T-helper 2 cell treated with Interferon-gamma antibody and Interleukin-4, amounts not matched to agents 5 μg/mL and 100 μg/mL, for 36 hours (primary cell): ENCODE measurements at regions not wholly inside any gene's neighbourhood (a gene's known extent, or its start where the extent isn't known, plus 50 kb on each side); places are given as distances from the start of the nearest gene placed in this dataset.

ENCODE experiments used
- DNase-seq: peaks from one replicate; pipeline ENCODE4 v3.0.0; 2021; ENCODE audit warnings: low spot score
- H3K27ac Mint-ChIP-seq: one replicate; pipeline ENCODE4 v1.8.0; 2021; ENCODE audit warnings: mild to moderate bottlenecking, mixed read lengths
- H3K27me3 Mint-ChIP-seq: one replicate; pipeline ENCODE4 v1.8.0; 2021; ENCODE audit warnings: low read depth, mixed read lengths
- H3K36me3 Mint-ChIP-seq: one replicate; pipeline ENCODE4 v1.8.0; 2021; ENCODE audit warnings: low read depth, mixed read lengths
- H3K4me1 Mint-ChIP-seq: one replicate; pipeline ENCODE4 v1.8.0; 2021; ENCODE audit warnings: low read depth, mixed read lengths
- H3K4me3 Mint-ChIP-seq: one replicate; pipeline ENCODE4 v1.8.0; 2022; ENCODE audit warnings: mild to moderate bottlenecking, moderate library complexity, mixed read lengths
- H3K9me3 Mint-ChIP-seq: one replicate; pipeline ENCODE4 v1.8.0; 2021; ENCODE audit warnings: mixed read lengths

- no peaks in the 10 kb centered on the region for H3K4me1 Mint-ChIP-seq
- no peaks in the 10 kb centered on the region for H3K36me3 Mint-ChIP-seq
- no peak overlapping the region for H3K27ac Mint-ChIP-seq
- H3K4me3 Mint-ChIP-seq = no peak overlapping the region
- peaks cover 18% of the 10 kb centered on the region for H3K9me3 Mint-ChIP-seq
- DNase-seq = no peak
- no peaks in the 10 kb centered on the region for H3K27me3 Mint-ChIP-seq
Measured at GRCh38 chr4:133045288-133045687, 103.8 kb upstream of the PCDH10 start.

- no peak for DNase-seq
- peaks cover 18% of the 10 kb centered on the region for H3K9me3 Mint-ChIP-seq
- no peaks in the 10 kb centered on the region for H3K4me1 Mint-ChIP-seq
- no peak overlapping the region for H3K27ac Mint-ChIP-seq
- H3K27me3 Mint-ChIP-seq = no peaks in the 10 kb centered on the region
- no peak overlapping the region for H3K4me3 Mint-ChIP-seq
- H3K36me3 Mint-ChIP-seq = no peaks in the 10 kb centered on the region
Measured at GRCh38 chr4:133046156-133046555, 102.9 kb upstream of the PCDH10 start.

- DNase-seq = no peak
- H3K27ac Mint-ChIP-seq = no peak overlapping the region
- H3K36me3 Mint-ChIP-seq = no peaks in the 10 kb centered on the region
- H3K4me1 Mint-ChIP-seq = no peaks in the 10 kb centered on the region
- H3K27me3 Mint-ChIP-seq = no peaks in the 10 kb centered on the region
- no peak overlapping the region for H3K4me3 Mint-ChIP-seq
- no peaks in the 10 kb centered on the region for H3K9me3 Mint-ChIP-seq
Measured at GRCh38 chr4:133058701-133059100, 90.4 kb upstream of the PCDH10 start.

- Mint-ChIP-seq H3K9me3 (no peaks in the 10 kb centered on the region), H3K4me1 (no peaks in the 10 kb centered on the region), H3K27me3 (no peaks in the 10 kb centered on the region)
Measured at GRCh38 chr4:133059117-133059516, 90.0 kb upstream of the PCDH10 start.

GRCh38 chr4:133062851-133063250 lies 86.2 kb upstream of the PCDH10 start:
- no peaks in the 10 kb centered on the region for H3K4me1 Mint-ChIP-seq
- H3K36me3 Mint-ChIP-seq = no peaks in the 10 kb centered on the region
- DNase-seq = no peak
- peaks cover 15% of the 10 kb centered on the region for H3K9me3 Mint-ChIP-seq
- no peak overlapping the region for H3K27ac Mint-ChIP-seq
- no peaks in the 10 kb centered on the region for H3K27me3 Mint-ChIP-seq
- no peak overlapping the region for H3K4me3 Mint-ChIP-seq

More at GRCh38 chr4:133059117-133059516, 90.0 kb upstream of the PCDH10 start:
- no peak for DNase-seq
- no peak overlapping the region for H3K27ac Mint-ChIP-seq
- H3K4me3 Mint-ChIP-seq = no peak overlapping the region
- H3K36me3 Mint-ChIP-seq = no peaks in the 10 kb centered on the region

GRCh38 chr4:133068083-133068482 lies 81.0 kb upstream of the PCDH10 start:
- Mint-ChIP-seq H3K27me3 (no peaks in the 10 kb centered on the region), H3K27ac (no peak overlapping the region)

GRCh38 chr4:133081246-133081645 lies 67.8 kb upstream of the PCDH10 start:
- H3K27ac Mint-ChIP-seq = no peak overlapping the region
- H3K4me1 Mint-ChIP-seq = no peaks in the 10 kb centered on the region
- no peaks in the 10 kb centered on the region for H3K36me3 Mint-ChIP-seq
- H3K4me3 Mint-ChIP-seq = no peak overlapping the region
- H3K27me3 Mint-ChIP-seq = no peaks in the 10 kb centered on the region
- peaks cover 9% of the 10 kb centered on the region for H3K9me3 Mint-ChIP-seq
- no peak for DNase-seq

More at GRCh38 chr4:133068083-133068482, 81.0 kb upstream of the PCDH10 start:
- no peak for DNase-seq
- no peaks in the 10 kb centered on the region for H3K4me1 Mint-ChIP-seq
- H3K4me3 Mint-ChIP-seq = no peak overlapping the region
- peaks cover 33% of the 10 kb centered on the region for H3K9me3 Mint-ChIP-seq
- no peaks in the 10 kb centered on the region for H3K36me3 Mint-ChIP-seq

GRCh38 chr4:133084421-133084820 lies 64.7 kb upstream of the PCDH10 start:
- H3K4me3 Mint-ChIP-seq = no peak overlapping the region
- H3K9me3 Mint-ChIP-seq = no peaks in the 10 kb centered on the region
- no peak for DNase-seq
- H3K27ac Mint-ChIP-seq = no peak overlapping the region
- H3K27me3 Mint-ChIP-seq = no peaks in the 10 kb centered on the region
- H3K36me3 Mint-ChIP-seq = no peaks in the 10 kb centered on the region
- no peaks in the 10 kb centered on the region for H3K4me1 Mint-ChIP-seq

GRCh38 chr4:133095591-133095990 lies 53.5 kb upstream of the PCDH10 start:
- Mint-ChIP-seq H3K27ac (no peak overlapping the region), H3K36me3 (no peaks in the 10 kb centered on the region), H3K4me1 (no peaks in the 10 kb centered on the region), H3K4me3 (no peak overlapping the region), H3K27me3 (no peaks in the 10 kb centered on the region), H3K9me3 (no peaks in the 10 kb centered on the region)
- DNase-seq = no peak

- no peak for DNase-seq
- H3K9me3 Mint-ChIP-seq = no peaks in the 10 kb centered on the region
- no peak overlapping the region for H3K27ac Mint-ChIP-seq
- no peaks in the 10 kb centered on the region for H3K27me3 Mint-ChIP-seq
- no peaks in the 10 kb centered on the region for H3K4me1 Mint-ChIP-seq
- no peak overlapping the region for H3K4me3 Mint-ChIP-seq
- no peaks in the 10 kb centered on the region for H3K36me3 Mint-ChIP-seq
Measured at GRCh38 chr4:133096972-133097371, 52.1 kb upstream of the PCDH10 start.
